Erythroblast (primary cell): ENCODE measurements at regions not wholly inside any gene's neighbourhood (a gene's known extent, or its start where the extent isn't known, plus 50 kb on each side); places are given as distances from the start of the nearest gene placed in this dataset.

Experiments used
- GATA1 ChIP-seq: IDR thresholded peaks from 2 replicates; pipeline ENCODE4 v1.6.1; 2011; ENCODE audit warnings: low read depth, mild to moderate bottlenecking, control low read depth, low read length, moderate library complexity
- POLR2A ChIP-seq: IDR thresholded peaks from 2 replicates; pipeline ENCODE4 v1.6.1; 2011; ENCODE audit warnings: mild to moderate bottlenecking, low read length

GRCh38 chr4:144421056-144421455, 224.9 kb upstream of the HHIP start:
- TF ChIP-seq POLR2A = no peak
- TF ChIP-seq GATA1 = no peak
